ENCODE measurements at regions not wholly inside any gene's neighbourhood (a gene's known extent, or its start where the extent isn't known, plus 50 kb on each side); places are given as distances from the start of the nearest gene placed in this dataset.

GRCh38 chr9:543478-543877 lies 298.0 kb upstream of the DMRT1 start:
- TF ChIP-seq, protein P1, sequence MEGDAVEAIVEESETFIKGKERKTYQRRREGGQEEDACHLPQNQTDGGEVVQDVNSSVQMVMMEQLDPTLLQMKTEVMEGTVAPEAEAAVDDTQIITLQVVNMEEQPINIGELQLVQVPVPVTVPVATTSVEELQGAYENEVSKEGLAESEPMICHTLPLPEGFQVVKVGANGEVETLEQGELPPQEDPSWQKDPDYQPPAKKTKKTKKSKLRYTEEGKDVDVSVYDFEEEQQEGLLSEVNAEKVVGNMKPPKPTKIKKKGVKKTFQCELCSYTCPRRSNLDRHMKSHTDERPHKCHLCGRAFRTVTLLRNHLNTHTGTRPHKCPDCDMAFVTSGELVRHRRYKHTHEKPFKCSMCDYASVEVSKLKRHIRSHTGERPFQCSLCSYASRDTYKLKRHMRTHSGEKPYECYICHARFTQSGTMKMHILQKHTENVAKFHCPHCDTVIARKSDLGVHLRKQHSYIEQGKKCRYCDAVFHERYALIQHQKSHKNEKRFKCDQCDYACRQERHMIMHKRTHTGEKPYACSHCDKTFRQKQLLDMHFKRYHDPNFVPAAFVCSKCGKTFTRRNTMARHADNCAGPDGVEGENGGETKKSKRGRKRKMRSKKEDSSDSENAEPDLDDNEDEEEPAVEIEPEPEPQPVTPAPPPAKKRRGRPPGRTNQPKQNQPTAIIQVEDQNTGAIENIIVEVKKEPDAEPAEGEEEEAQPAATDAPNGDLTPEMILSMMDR (conservative IDR thresholded peaks at IDR 0.05 in 1 of 2, IDR thresholded peaks at IDR 0.05 in 1 of 2; ENCODE audit: low read depth in 1 of 2, low read length in 2 of 2) = no peak
- no peak for TF ChIP-seq EZH2 (IDR thresholded peaks at IDR 0.05; ENCODE audit: low read length, missing control alignments)

Measured in fibroblast of lung (primary cell).